ENCODE measurements at regions not wholly inside any gene's neighbourhood (a gene's known extent, or its start where the extent isn't known, plus 50 kb on each side); places are given as distances from the start of the nearest gene placed in this dataset.

DNA sequence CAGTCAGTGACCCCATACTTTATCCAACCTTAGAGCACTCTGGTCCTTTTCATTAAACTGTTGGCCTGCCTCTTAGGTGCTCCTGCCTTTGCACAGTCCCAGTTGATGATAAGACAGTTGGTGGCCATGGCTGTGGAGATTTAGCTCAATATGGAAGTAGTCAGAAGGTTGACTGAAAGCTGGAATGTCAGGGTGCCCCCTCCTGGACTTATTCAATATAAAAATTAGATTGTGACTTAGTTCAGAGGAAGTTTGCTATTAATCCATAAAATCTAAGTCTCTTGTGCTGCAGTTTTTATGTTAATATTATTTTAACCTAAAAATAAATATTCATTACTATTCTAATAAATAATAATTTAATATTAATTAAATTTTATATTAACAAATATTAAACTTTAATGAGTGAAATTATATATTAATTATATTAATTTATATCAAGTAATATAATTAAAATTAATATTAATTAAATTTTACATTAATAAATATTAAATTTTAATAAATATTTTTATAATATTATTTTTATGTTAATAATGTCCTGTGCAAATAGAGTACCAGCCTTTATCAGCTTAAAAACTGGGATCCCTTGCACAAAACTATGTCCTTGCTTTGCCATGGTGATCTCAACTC is 77.7 kb upstream of the ADAMTSL1 start:
- TF ChIP-seq, protein P1, sequence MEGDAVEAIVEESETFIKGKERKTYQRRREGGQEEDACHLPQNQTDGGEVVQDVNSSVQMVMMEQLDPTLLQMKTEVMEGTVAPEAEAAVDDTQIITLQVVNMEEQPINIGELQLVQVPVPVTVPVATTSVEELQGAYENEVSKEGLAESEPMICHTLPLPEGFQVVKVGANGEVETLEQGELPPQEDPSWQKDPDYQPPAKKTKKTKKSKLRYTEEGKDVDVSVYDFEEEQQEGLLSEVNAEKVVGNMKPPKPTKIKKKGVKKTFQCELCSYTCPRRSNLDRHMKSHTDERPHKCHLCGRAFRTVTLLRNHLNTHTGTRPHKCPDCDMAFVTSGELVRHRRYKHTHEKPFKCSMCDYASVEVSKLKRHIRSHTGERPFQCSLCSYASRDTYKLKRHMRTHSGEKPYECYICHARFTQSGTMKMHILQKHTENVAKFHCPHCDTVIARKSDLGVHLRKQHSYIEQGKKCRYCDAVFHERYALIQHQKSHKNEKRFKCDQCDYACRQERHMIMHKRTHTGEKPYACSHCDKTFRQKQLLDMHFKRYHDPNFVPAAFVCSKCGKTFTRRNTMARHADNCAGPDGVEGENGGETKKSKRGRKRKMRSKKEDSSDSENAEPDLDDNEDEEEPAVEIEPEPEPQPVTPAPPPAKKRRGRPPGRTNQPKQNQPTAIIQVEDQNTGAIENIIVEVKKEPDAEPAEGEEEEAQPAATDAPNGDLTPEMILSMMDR (IDR thresholded peaks at IDR 0.05): no peak
- TF ChIP-seq POLR2A (IDR thresholded peaks at IDR 0.05): no peak

All from uterus (tissue), 2 donors.